ENCODE measurements at regions not wholly inside any gene's neighbourhood (a gene's known extent, or its start where the extent isn't known, plus 50 kb on each side); places are given as distances from the start of the nearest gene placed in this dataset.

DNA sequence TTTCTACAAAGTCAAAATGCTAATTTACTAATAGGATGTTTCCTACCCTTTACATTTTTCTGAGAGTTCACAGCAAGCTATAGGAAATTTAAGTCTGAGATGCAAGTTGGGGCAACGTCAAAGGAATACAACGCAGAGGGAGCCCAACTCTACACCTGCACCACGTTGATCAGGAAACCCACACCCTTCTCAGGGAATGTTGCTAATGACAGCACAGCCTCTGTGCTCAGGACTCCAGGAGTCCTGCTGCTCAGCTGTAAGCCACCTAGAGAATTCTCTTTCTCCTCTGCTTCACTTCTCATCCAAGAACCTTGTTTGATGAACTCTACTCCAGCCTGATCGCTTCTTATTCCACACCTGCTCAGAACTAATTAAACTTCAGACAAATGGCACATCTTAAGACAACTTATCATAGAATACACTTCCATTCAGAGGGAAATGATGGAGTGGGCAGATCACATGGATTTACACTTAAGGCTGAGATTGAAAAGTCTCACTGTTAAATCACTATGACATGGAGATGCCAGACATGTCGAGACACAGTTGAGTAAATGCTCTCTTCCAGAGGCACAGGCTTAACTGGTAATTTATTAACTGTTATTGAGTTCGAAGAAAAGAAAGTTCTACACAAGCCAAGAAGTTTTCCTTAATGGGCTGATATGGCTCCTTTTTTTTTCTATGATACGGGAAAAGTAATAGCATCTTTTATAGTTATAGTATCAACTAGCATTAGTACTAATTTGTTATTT, 811.6 kb upstream of the ARGLU1 start:
- H3K9me3 Mint-ChIP-seq, result no peaks in the 10 kb centered on the region
- no peaks in the 10 kb centered on the region for H3K27me3 Mint-ChIP-seq (ENCODE audit: low read depth)
- H3K36me3 Mint-ChIP-seq (ENCODE audit: low read depth), result no peaks in the 10 kb centered on the region

DNA sequence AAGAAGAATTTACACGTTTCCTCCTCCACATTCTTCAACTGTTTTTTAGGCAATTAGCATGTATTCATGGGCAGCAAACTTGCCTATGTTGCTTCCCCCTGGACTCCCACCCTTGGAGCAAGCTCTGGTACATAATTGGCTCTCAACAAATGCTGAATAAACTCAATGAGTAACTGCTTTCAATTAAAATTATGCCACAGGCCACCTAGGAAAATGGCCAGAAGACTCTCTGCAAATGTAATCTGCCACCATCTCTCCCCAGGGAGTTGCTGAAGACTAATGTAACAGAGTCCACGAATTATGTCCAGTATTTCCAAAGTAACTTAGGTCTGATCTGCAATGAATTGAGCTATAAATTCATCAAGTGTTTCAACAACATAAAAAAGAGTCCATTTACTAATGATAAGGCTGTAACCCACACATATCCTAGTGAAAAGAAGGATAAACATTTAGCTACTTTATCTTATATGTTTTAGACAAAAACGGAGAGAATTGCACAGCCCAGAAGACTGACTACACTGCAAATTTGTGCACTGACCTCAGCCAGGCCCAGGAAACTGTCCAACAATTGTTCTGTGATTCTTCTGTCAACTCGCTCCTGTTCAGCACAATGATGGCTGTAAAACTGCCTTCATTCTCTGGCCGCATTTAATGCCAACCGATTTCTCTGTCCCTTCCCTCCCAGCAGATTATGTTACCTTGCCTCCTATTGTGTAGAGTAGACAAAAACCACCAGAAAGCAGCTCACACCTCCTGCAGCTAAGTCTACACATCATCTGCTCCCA, 808.6 kb upstream of the ARGLU1 start:
- no peaks in the 10 kb centered on the region for H3K36me3 Mint-ChIP-seq (ENCODE audit: low read depth)
- H3K4me1 Mint-ChIP-seq (ENCODE audit: low read depth), result no peaks in the 10 kb centered on the region
- no peaks in the 10 kb centered on the region for H3K9me3 Mint-ChIP-seq
- H3K27ac Mint-ChIP-seq, result no peak overlapping the region
- no peak overlapping the region for H3K4me3 Mint-ChIP-seq
- H3K27me3 Mint-ChIP-seq (ENCODE audit: low read depth), result no peaks in the 10 kb centered on the region

More for the DNA sequence above, 811.6 kb upstream of the ARGLU1 start:
- Mint-ChIP-seq H3K4me3 (no peak overlapping the region), H3K4me1 (ENCODE audit: low read depth) (no peaks in the 10 kb centered on the region), H3K27ac (no peak overlapping the region)

DNA sequence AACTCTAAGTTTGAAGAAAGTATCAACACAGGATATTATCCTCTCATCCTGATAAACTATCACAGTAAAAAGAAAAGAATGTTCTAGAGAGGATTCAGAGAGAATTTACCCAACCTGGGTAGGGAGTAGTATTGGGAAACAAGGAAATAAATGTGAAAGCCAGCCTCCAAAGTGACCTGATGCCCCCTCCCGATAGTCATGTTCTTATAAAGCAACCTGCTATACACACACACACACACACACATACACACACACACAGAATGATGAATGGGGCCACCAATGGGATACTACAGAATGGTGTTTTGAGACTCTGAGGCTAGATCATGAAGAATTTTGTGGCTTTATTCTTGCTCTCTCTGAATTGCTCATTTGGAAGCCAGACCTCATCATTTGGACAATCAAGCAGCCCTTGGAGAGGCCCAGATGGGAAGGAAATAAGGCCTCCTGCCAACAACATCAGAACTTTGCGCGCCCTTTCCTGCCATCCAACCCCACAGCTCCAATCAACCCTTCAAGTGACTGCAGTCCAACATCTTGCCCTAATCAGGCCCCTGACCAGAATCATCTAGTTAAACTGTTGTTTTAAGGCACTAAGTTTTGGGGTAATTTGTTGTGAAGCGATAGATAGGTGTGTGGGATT, 807.9 kb upstream of the ARGLU1 start:
- Mint-ChIP-seq H3K36me3 (ENCODE audit: low read depth) (no peaks in the 10 kb centered on the region), H3K27me3 (ENCODE audit: low read depth) (no peaks in the 10 kb centered on the region), H3K4me1 (ENCODE audit: low read depth) (no peaks in the 10 kb centered on the region), H3K9me3 (no peaks in the 10 kb centered on the region), H3K4me3 (no peak overlapping the region), H3K27ac (no peak overlapping the region)

DNA sequence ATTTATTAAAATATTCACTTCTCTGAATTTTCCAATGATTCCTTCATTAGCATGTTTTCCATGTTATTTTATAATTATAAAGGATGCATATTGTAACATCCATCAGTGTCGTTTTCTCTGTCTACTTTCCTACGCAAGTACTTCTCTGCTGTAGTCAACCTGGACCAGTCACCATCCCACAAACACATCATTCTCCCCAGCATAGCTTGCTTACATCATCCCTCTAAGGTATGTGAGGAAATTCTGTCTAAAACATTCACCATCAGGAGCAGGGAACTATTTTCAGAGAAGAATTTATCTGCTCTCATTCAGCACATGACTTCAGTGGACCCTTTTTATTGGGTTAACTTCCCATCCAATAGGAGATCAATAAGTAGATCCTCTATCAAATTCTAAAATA, 806.1 kb upstream of the ARGLU1 start:
- Mint-ChIP-seq H3K36me3 (ENCODE audit: low read depth) (no peaks in the 10 kb centered on the region), H3K4me1 (ENCODE audit: low read depth) (no peaks in the 10 kb centered on the region), H3K9me3 (no peaks in the 10 kb centered on the region), H3K27ac (no peak overlapping the region), H3K27me3 (ENCODE audit: low read depth) (no peaks in the 10 kb centered on the region), H3K4me3 (no peak overlapping the region)

DNA sequence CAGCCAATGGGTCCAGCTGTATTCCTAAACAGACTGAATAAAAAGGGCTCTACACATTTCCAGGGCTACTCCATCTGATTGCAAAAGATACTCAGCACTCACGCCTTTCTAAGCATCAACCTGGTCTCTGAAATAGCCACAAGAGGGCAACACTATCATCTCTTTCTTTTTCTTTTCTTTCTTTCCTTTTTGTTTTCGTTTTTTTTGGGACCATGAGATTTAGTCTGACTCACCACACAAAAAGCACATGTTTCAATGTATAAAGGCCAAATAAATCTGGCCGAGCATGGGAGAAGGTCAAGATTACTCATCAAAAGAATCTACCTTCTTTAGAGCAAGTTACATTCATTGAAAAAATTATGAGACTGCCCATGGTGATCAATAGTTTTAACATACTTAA, 805.6 kb upstream of the ARGLU1 start:
- Mint-ChIP-seq H3K9me3 (no peaks in the 10 kb centered on the region), H3K27me3 (ENCODE audit: low read depth) (no peaks in the 10 kb centered on the region), H3K4me1 (ENCODE audit: low read depth) (no peaks in the 10 kb centered on the region), H3K27ac (no peak overlapping the region), H3K4me3 (no peak overlapping the region), H3K36me3 (ENCODE audit: low read depth) (no peaks in the 10 kb centered on the region)

DNA sequence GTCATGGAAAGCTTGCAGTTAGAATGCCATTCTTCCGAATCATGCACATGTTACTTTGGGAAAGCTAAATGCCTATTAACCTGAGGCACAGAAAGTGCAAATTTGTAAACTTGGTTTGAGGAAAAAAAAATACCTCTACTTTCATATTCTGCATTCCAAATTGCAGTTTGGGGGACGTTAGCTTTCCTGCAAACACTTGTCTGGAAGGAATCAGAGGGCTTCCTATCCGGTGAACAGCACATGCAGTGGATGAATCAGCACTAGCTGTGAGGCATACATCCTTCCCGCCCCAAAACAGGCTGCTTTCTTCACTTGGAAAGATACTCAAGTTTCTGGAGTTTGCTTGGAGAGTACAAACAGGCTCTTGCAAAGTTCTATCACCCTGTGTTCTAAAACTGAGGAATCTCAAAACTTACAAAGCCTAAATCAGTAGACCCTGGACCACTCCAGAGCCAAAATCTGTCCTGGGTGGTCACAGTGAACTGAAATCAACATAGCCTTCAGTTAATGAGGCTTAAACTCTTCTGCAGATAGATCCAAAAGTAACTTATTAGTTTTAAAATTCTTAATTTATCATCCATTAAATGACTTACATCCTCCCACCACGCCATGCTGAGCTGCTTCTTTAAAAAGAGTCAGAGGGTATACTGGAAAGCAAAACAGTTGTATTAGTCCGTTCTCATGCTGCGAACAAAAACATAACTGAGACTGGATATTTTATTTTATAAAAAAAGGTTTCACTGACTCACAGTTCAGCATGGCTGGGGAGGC, 802.3 kb upstream of the ARGLU1 start:
- H3K4me1 Mint-ChIP-seq (ENCODE audit: low read depth), result no peaks in the 10 kb centered on the region
- no peaks in the 10 kb centered on the region for H3K36me3 Mint-ChIP-seq (ENCODE audit: low read depth)
- H3K27me3 Mint-ChIP-seq (ENCODE audit: low read depth), result no peaks in the 10 kb centered on the region
- H3K9me3 Mint-ChIP-seq, result peaks cover 7% of the 10 kb centered on the region
- H3K27ac Mint-ChIP-seq, result no peak overlapping the region
- no peak overlapping the region for H3K4me3 Mint-ChIP-seq

DNA sequence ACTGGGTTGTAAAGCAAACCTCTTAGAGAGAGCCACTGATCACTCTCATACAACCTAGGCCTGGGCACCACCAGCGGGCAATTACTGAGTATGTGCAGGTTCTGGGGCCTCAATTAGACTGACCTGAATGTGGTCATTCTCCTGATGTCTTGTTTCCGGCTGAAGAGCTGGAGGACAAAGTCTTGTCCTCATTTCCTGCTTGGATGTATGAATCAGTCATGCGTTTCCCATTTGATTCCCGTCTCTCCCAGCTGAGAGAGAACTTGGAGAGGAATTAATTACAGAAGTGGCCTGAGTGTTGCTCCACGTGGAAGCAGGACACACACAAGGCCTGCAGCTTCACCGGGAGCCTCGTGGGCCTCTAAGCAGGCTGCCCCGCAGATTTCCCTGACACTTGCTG, 799.3 kb upstream of the ARGLU1 start:
- H3K27me3 Mint-ChIP-seq (ENCODE audit: low read depth), result no peaks in the 10 kb centered on the region
- H3K4me3 Mint-ChIP-seq, result no peak overlapping the region
- H3K4me1 Mint-ChIP-seq (ENCODE audit: low read depth), result no peaks in the 10 kb centered on the region

DNA sequence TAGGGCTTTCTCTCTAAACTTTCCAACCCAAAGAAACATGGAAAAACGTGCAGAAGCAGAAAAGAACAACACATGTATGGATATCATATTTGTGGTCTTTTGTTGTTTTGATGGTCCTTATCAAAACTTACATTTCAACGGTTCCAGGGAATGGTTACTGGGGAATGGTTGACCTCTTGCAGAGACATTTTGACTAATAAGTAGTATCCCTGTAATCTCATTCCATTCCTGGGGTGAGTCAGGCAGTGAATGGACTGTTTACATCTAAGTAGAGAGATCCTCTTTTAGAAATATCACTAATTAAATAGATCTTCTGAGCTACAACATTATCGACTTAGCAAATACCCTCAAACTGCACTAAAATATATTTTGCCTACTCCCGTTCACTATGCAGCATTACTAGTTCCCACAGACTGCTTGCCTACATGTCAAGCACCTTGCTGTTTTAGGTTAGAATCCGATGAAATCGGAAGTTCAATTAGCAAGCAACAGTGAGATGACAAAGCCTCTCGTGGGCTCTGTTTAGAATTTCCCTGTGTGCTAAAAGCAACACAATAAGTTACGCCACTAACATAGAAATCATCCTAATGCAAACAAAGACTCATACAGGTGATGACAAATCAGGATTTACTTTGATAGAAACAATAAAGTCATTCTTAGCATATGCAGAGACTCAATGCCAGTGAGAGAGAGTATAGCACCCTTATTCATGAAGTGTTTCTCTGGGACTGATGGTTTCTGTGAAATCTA, 797.7 kb upstream of the ARGLU1 start:
- no peaks in the 10 kb centered on the region for H3K4me1 Mint-ChIP-seq (ENCODE audit: low read depth)
- H3K9me3 Mint-ChIP-seq, result peaks cover 10% of the 10 kb centered on the region
- no peaks in the 10 kb centered on the region for H3K27me3 Mint-ChIP-seq (ENCODE audit: low read depth)
- no peak overlapping the region for H3K4me3 Mint-ChIP-seq
- no peak overlapping the region for H3K27ac Mint-ChIP-seq
- H3K36me3 Mint-ChIP-seq (ENCODE audit: low read depth), result no peaks in the 10 kb centered on the region

More for the DNA sequence above, 799.3 kb upstream of the ARGLU1 start:
- H3K27ac Mint-ChIP-seq, result no peak overlapping the region
- no peaks in the 10 kb centered on the region for H3K36me3 Mint-ChIP-seq (ENCODE audit: low read depth)
- peaks cover 10% of the 10 kb centered on the region for H3K9me3 Mint-ChIP-seq

DNA sequence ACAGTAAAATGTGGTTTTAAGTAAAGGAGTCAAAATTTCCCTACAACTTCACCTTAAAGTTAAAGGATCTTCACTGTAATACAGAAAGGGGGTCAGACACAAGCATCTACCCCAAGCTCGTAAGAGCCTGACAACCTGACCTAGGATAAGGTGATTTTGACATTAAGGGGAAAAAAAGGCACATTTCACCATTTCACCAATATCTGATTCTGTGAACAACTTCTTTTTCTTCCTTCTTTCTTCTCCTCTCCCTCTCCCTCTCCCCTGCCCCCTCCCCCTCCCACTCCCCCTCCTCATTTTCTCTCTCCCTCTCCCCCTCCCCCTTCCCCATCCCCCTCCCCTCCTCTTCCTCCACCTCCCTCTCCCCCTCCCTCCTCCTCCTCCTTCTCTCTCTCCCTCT, 796.7 kb upstream of the ARGLU1 start:
- H3K9me3 Mint-ChIP-seq, result peaks cover 10% of the 10 kb centered on the region
- H3K4me3 Mint-ChIP-seq, result no peak overlapping the region
- no peaks in the 10 kb centered on the region for H3K36me3 Mint-ChIP-seq (ENCODE audit: low read depth)
- no peak overlapping the region for H3K27ac Mint-ChIP-seq
- H3K27me3 Mint-ChIP-seq (ENCODE audit: low read depth), result no peaks in the 10 kb centered on the region
- no peaks in the 10 kb centered on the region for H3K4me1 Mint-ChIP-seq (ENCODE audit: low read depth)

DNA sequence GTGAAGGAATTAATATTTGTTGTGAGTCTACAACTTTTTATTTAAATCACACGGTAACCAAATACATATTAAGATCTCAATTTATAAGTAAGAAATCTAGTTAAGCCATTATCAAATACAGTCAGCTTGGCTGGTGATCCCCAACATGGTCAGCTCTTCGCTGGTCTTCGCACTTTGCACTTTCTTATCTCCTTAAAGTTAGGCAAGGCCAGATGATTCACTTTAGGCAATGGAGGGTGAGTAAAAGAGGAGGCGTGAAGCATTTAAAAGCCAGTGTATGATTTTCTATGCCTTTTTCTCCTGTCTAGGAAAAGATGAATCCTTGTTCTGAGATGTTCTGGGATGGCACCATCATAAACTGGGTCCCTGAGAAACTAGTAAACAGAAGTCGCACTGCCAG, 793.7 kb upstream of the ARGLU1 start:
- Mint-ChIP-seq H3K4me1 (ENCODE audit: low read depth) (no peaks in the 10 kb centered on the region), H3K4me3 (no peak overlapping the region), H3K9me3 (peaks cover 10% of the 10 kb centered on the region), H3K27me3 (ENCODE audit: low read depth) (no peaks in the 10 kb centered on the region), H3K27ac (no peak overlapping the region), H3K36me3 (ENCODE audit: low read depth) (no peaks in the 10 kb centered on the region)

DNA sequence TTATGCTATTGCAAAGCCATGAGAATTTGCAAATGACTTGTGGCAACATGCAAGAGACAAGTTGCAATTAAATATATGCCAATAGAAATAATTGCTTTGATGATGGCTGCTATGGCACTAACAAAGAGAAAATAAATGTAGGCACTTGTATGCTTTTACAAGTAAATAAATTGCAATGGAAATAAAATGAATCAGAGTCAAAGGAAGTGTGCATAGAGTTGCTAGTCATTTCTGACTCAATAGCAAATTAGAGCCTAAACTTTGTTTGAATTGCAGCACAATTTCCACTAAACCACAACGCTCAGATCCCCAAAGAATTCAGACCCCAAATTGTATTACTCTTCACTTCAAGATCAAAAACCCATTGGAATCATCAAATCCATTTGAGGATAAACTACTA, 792.1 kb upstream of the ARGLU1 start:
- H3K4me3 Mint-ChIP-seq, result no peak overlapping the region
- H3K36me3 Mint-ChIP-seq (ENCODE audit: low read depth), result no peaks in the 10 kb centered on the region
- H3K27me3 Mint-ChIP-seq (ENCODE audit: low read depth), result no peaks in the 10 kb centered on the region
- no peaks in the 10 kb centered on the region for H3K4me1 Mint-ChIP-seq (ENCODE audit: low read depth)
- no peak overlapping the region for H3K27ac Mint-ChIP-seq
- H3K9me3 Mint-ChIP-seq, result peaks cover under 1% of the 10 kb centered on the region

DNA sequence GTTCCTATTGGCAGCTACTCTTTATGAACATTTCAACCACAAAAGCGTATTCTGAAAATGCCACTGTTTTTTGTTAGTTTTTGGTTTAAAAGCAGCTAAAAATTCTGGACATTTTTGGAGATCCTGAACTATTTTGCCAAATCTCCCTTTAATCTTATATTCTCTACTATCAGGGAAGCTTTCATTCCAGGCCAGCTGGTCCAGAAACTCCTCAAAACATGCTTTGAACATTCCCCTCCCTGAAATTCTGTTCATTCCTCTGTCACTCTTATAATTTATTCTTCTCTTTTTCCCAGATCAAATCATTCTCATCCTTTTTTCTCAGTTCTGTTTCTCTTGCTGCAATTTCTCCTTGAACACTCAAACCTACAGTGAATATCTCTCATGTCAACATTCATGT, 790.9 kb upstream of the ARGLU1 start:
- Mint-ChIP-seq H3K4me1 (ENCODE audit: low read depth) (no peaks in the 10 kb centered on the region), H3K27me3 (ENCODE audit: low read depth) (no peaks in the 10 kb centered on the region), H3K36me3 (ENCODE audit: low read depth) (no peaks in the 10 kb centered on the region), H3K27ac (no peak overlapping the region), H3K9me3 (no peaks in the 10 kb centered on the region), H3K4me3 (no peak overlapping the region)

DNA sequence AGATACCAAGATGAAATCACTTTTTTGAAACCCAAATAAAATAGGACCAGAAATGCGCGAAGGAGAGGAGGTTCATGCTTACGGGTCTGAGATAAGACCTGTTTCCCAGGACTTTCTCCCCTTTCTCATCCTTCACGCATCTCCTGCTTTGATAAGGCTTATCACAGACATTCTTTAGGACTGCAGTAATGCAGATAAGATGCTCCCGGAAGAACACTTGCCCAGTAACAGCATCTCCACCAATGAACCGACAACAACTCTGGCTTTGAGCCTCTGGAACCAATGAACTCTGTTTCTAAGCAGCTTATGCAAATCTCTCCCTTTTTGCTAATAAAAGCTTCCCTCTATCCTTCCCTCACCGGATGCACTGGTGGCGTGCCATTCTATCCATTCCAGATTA, 783.4 kb upstream of the ARGLU1 start:
- no peaks in the 10 kb centered on the region for H3K36me3 Mint-ChIP-seq (ENCODE audit: low read depth)
- H3K4me3 Mint-ChIP-seq, result no peak overlapping the region
- H3K9me3 Mint-ChIP-seq, result peaks cover 7% of the 10 kb centered on the region
- H3K27ac Mint-ChIP-seq, result no peak overlapping the region
- no peaks in the 10 kb centered on the region for H3K4me1 Mint-ChIP-seq (ENCODE audit: low read depth)
- H3K27me3 Mint-ChIP-seq (ENCODE audit: low read depth), result no peaks in the 10 kb centered on the region

DNA sequence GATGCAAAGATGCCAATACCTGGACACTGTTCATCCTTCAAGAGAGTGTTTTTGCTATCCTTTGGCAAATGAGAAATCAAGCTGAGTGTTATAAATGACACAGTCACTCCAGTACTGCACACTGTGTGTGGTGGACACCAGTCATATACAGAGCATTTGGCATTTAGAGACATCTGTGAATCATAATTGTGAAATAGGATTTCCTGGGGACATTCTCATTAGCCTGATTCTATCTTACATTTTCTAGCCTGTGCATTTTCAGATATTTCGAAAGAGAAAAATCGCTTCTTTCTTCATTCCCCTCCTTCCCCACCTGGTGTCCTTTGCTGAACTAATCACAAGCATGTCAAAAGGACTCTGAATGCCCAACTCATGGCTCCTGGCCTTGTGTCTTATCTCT, 781.0 kb upstream of the ARGLU1 start:
- Mint-ChIP-seq H3K36me3 (ENCODE audit: low read depth) (no peaks in the 10 kb centered on the region), H3K9me3 (peaks cover 7% of the 10 kb centered on the region), H3K27ac (no peak overlapping the region), H3K27me3 (ENCODE audit: low read depth) (no peaks in the 10 kb centered on the region), H3K4me3 (no peak overlapping the region), H3K4me1 (ENCODE audit: low read depth) (no peaks in the 10 kb centered on the region)

Measured in T-helper 1 cell treated with Interleukin-12 subunit alpha and Interleukin-12 subunit beta and Interleukin-4 antibody, amounts not matched to agents 30 μg/mL and 1 μg/mL, for 36 hours (primary cell).